Superior temporal gyrus (tissue), 1 donor: ENCODE measurements at regions not wholly inside any gene's neighbourhood (a gene's known extent, or its start where the extent isn't known, plus 50 kb on each side); places are given as distances from the start of the nearest gene placed in this dataset.

Source experiments
- DNase-seq: peaks from one replicate; pipeline ENCODE4 v3.0.0-alpha.2; 2016; ENCODE audit errors: extremely low spot score

DNA sequence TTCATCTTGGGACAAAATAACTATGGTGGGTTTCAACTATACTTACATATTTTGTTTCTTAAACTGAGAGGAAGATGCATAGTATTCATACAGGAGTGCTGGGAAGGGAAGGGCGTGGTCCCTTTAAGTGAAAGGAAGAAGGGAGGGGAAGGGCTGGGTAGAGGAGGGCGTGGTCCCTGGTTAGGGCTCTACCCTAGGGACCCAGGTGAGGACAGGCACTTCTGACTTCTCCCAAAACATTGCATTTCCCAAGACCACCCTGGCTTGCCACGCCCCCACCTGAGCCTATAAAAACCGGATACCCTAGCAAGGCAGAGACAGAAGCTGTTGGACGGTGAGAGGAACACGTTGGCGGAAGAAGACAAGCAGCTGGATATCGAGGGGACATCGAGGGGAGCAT, 157.6 kb upstream of the PLXNA4 start:
- no peak for DNase-seq

DNA sequence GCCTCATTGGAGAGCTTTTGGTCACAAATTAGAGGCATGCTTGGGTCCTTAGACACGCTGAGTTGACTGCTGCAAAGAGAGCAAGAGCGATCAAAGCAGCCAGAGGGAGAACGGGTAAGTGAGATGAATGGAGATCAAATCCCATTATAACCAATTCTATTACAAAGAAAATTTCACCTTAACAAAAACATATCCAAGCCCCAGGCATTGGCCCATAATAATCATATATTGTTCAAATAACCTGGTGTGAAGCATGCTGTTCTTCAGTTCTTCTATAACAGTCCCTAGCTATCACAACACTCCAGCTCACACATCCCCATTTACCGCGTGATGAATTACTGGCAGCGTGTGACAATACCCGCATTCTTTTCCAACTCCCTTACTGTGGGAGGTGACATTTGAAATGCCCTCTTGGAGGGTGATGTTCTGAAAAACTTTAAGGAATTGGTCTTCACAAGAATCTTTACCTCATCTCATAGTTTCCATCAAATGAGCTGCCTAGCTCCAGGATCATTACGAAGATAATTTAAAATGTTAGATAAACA, 156.1 kb upstream of the PLXNA4 start:
- no peak for DNase-seq

DNA sequence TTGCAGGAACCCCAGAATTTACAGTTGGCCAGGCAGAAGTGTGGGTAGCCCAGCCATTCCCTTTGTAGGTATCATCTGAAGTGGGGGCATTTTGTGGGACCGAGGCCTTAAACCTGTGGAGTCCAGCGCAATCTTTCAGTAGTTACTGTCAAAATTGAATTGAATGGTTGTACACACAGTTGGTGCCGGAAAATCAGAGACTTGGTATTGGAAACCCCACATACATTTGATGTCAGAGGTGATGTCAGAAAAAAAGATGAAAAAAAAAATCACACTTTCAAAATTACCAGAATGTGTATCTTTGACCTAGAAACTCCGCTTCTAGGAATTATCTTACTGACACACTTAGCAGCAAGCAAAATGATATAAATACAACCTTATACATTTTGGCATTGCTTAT, 153.8 kb upstream of the PLXNA4 start:
- no peak for DNase-seq

DNA sequence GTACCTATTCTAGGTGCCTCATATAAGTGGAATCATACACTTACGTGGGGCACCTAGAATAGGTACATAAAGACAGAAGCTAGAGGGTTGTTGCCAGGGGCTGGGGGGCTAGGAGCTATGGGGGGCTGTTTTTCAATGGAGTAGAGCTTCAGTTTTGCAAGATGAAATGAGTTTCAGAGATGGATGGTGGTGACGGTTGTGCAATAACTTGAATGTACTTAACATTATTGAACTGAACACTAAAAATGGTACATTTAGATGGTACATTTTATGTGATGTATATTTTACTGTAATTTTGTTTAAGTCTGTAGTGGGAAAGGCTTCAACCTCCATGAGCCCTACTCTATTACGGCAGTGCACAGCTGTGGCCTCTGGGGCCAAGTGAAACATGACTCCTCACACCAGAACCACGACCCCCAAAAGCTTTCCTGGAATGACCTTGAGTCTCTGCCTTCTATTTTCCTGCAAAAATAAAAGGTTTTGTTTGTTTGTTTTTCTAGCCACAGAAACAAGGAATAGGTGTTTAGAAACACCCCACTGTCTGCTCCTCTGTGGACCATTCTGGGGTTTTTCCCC, 147.3 kb upstream of the PLXNA4 start:
- no peak for DNase-seq

DNA sequence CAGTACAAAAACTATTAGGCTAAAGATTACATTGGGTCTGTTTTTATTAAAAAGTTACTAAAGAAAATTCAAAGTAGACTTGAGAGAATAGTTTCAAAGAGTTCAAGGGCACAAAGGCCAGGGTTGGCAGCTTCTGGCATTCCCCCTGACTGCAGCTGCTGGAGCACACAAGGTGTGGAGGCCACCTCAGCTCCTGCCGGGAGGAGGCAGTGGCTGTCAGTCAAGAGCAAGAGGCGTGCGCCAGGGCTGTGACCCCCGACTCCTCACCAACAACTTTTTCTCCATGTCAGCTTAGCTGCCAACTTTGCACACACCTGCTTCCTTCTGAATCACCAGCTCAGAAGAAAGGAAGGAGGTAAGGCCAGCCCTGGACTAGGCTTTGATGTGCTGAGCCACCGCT, 144.6 kb upstream of the PLXNA4 start:
- no peak for DNase-seq

DNA sequence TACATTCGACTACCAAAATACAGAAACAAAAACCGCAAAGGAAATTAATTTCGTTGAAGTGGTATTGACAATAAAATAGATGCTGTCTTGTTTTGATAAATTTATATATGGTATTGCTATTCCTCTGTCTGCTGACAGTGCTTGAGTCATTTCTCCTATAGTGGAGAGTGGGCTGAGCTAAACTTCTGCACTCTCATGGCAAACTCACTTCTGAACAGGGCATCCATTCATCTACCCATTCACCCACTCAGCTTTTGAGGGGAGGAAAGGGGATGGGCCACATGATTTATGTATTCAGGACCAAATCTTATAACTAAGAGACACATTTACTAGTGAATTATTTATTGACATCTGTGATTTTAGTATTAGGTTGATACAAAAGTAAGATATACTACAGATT, 137.6 kb upstream of the PLXNA4 start:
- no peak for DNase-seq

DNA sequence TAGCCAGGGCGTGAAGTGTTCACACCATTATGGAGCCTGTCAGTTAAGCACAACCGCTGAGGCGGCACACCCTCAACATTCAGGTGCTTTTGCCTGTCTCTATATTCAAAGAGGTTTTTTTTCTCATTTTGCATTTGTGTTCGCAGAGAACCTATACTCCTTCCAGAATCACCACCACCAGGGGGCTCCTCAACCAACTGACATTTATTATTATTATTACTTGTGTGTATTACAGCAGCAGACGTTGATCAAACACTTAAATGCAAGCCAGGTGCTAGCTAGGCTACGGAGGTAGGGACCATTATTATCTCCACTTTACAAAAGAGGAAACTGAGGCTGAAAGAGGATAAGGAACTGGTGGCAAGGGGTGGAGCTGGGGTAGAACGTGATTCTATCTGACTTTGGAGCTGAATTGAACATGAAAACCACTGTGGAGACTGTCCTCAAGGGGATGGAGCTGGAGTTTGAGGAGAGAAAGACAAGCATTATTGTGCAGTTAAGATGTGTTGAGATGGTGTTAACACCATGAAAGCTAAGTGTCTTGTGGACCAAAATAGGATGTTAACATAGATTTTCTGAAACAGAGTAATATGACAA, 133.8 kb upstream of the PLXNA4 start:
- peak; percentile 33 for DNase-seq

DNA sequence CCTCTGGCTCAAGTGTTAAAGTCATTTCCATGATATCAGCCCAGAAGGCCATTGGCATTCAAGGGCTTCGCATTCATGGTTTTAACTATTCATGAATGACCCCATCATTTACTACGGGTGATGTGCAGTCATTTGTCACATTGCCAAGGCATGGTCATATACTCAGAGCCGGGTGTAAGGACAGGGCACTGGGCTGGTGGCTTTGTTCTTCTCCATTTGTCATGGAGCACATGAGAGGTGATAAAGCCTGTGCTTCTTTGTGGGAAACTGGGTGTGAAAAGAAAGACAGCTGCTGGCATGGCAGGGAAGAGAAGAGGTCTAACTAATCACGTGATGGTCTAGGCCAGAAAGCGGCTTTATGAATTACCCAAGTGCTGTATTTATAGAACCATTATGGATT, 132.2 kb upstream of the PLXNA4 start:
- no peak for DNase-seq

DNA sequence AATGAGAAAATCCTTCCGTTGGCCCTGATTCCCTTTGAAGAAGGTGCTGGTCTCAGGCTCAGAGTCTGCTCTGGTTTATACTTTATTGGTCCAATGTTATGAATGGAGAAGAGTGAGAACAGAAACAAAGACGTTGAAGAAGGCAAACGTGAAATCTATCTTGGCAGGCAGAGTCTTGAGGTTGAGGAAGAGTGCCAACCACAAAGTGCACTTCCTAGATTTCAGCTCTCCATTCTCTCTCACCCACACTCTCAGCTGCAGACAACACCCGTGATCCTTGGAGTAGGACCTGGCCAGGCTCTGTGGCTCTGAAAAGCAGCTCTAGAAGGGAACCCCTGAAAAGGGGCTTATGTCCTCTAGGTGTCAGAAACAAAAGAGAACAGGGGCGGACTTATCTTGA, 128.9 kb upstream of the PLXNA4 start:
- DNase-seq = peak; percentile 21

DNA sequence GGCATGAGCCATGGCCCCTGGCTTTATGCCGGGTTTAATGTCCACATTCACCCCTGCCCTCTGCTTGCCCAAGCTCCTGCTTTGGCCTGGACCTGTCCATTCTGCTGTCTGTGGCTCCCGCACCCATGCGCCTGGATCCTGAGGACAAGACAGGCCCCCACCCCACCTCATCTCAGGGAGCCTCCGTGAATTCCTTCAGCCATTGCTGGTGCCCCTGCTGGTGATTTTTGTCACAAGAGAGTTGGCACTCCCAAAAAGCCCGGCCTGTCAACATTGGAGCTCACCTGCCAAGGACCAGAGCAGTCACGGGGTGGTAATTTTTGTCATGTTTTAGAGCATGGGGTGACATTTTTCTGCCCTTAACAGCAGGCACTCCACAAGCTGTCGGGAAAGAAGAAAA, 127.5 kb upstream of the PLXNA4 start:
- DNase-seq = no peak

DNA sequence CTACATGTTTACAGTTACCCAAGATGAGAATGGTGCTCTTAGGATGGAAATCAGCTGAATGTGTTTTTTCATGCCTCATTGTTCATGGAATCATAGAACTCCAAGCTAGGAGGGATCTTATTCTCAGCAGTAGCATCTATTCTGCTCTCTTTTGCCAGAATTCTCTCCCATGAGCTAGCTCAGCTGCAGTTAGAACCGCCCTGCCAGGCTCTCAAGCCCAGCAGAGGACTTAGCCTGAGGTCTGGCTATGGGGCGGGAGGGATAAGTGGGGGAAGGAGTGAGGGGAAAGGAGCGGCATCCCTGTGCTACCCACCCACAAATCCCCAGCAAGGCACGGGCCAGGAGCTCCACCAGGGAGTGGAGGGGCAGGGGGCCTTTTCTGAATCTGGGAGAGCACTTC, 120.7 kb upstream of the PLXNA4 start:
- DNase-seq = no peak

DNA sequence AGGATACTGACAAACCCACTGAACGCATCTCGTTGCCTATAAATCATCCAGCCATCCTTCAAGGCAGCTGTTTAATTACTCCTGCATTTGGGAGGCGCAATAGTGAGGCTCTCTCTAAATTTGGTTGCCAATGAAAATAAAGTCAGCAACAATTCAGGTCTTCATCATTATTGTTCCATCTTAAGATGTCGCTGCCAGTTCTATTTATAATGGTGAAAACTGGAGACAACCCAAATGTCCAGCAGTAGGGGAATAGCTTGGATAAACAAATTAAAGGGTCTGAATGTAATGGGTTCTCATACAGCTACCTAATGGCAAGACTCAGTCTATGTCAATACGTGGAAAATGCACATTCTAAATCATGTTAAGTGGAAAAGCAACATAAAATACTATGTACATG, 120.1 kb upstream of the PLXNA4 start:
- no peak for DNase-seq

DNA sequence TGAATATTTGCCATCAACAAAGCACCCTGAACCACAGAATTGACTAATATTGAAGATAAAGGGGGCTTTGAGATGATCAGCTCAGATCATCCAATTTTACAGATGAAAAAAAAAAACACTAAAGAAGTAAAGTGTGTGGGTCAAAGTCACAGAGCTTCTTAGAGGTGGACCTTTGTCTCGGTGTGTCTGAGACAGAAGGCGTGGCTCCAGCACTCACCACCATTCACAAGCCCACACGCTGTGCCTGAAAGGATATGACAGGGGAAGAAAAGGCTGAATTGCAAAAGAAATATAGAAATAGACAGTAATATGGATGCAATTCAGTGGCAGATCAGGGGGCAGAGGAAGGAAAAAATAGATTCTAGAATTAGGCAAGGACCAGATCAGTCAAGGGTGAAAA, 114.9 kb upstream of the PLXNA4 start:
- no peak for DNase-seq

DNA sequence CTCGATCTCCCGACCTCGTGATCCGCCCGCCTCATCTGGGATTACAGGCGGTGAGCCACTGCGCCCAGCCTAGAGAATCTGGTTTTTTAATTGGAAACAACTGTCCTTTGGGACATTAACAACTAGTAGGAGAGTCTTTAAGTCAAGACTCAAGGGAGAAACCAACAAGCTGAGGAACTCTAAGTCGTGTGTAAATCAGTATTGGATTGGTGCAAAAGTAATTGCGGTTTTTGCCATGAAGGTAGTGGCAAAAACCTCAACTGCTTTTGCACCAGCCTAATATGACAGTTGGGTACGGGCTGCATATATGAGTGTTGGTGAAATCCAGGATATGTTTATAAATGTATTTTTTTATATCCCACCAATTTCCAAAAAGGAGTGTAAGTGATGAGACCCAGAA, 113.9 kb upstream of the PLXNA4 start:
- DNase-seq = no peak

DNA sequence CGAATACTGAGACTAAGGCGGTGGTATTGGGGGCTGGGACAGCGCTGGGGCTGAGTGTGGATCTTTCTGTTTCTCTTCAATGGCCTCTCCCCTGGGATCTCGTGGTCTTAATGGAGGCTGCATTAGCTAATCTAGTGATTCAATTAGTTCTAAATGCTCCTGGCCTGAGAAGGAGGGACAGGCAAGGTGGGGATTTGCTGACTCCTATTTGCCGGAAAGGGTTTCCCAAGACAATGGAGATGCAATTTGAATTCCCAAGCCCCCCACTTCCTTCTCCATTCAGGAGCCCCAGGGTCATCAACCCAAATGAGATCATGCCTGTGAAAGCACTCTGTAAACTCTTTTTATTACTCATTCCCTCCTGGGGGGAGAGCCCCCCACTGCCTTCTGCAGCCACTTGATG, 111.7 kb upstream of the PLXNA4 start:
- DNase-seq = no peak

DNA sequence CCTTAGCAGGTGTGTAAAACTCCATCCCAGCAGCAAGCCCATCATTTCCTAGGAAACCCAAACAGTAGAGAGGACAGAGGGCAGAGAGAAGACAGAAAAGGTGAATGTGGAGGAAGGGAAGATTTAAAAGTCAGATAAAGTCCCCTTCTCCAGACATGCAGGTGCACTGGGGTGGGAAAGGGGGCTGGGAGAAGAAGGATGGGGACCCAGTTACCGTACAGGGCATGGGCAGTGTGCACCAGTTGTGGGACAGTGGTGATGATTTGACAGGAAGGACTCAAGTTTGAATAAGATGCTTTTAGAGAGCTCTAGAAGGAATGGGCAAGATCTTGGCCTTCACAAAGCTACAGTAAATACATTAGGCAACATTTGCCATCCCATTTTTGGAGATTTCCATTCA, 110.7 kb upstream of the PLXNA4 start:
- no peak for DNase-seq

DNA sequence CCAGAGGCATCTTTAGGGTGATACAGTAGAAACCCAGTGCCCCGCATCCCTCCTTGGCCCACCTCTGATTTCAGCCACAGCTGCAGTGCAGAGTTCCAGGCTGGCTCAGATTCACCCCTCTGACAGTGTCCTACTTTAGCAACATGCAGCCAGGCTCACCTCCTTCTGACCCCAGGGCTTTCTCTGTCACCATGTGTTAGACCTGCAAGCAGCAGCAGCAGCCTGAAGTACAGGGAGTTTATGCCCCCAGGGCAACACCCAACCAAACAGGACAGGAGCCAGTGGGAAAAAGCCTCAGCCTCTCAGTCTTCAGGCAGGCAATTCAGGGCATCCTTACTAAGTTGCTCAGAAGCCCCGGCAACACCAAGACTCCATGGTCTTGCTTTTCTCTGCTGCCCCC, 109.0 kb upstream of the PLXNA4 start:
- DNase-seq = no peak

DNA sequence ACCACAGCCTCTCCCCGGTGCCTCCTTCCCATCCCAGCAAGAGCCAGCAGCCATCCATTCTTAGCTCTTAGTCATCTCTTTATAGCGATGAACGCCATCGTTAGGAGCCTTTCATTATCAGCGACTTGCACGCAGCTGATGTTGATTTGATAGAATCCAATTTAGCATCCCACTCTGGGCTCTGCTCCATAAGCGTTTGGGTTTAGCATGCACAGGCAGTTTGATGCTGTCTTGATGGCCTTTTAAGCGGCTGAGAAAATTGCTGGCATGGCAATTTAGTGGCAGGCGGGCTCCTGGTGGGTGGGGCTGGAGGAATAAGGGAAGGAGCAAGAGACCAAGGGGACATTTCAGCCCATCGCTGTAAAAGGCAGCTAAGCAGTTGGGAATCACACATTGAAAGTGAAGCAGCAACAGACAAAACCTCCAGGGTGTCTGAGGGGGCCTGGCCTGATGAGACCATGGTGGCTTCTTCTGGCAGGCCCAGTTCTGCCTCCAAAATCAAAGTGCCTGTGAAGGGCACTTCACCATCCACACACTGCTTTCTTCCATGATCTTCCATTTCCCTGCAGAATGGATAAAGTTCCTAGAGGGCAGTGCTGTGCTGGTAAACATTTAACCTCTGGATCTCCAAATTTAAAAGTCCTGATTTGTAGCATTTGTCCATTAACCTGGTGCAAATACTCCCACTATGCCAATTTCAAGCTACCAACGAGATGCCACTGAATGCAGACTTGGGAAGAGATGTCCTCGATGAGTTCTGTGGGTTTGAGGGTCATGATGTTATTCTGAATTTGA, 107.8 kb upstream of the PLXNA4 start:
- no peak for DNase-seq

DNA sequence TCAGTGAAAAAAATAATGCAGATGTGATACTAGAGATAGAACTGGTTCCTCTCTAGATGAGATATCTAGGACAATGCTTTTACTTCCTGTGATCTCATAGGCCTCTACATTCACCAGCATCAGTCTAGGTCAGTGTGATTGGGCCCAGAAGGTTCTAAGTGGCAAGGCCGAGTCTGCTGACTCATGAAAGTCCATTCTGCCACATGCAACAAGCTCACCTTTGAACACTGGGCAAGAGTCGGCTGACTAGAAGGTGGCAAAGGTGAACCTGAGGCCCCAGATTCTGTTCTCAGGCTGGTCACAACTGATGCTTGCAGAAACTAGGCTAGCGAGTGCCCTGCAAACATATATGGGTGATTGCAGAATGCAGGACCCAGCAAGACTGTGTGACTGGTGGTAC, 105.7 kb upstream of the PLXNA4 start:
- no peak for DNase-seq

DNA sequence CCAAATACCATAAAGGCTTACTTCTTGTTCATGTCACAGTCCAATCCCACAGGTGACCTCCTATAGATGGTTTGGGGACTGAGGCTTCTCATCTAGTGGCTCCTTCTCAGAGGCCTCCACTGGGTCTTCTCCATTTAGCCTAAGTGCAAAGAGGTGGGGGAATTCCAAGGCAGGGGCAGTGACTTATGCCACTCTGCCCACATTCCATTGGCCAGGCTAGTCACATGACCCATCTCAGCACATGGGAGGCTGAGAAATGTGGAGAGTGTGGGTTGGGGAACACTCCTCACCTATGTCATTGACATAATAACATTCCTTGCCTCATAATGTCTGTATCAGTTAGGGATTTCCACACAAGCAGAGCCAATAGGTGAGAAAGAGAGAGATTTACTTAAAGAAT, 104.3 kb upstream of the PLXNA4 start:
- DNase-seq = no peak

DNA sequence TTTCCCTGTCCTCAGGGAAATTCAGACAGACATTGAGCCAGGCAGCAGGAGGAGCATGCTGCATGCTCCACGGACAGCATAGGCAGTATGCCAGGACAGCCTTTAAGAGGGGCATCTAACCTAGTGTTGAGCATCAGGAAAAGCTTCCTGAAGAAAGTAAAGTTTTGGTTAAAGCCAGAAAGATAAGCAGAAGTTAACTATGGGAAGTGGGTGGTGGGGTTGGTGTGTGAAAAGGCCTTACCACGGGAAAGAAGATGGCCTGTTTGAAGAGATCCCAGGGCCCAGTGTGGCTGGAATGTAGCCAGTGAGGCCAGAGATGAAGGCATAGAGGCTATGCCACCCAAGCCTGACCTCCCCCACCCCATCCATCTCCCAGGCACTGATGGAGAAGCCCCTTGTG, 102.4 kb upstream of the PLXNA4 start:
- no peak for DNase-seq

DNA sequence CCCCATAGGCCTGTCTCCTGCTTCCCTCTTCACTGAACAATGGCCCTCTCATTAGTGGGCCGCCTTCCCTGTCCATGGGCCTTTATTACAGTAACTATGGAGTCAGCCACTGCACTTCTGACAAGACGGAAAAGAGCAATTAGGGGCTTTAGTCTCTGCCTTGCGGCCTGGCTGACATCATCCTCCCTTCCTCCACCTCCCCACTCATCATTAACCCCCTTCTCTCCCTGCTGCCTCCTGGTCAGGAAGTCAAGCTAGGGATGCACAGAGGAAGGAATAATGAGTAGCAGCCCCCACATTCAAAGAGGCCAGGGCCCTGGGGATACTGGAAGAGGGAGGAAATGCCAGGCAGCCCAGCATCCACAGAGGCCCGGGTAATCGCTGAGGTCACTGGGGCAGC, 101.6 kb upstream of the PLXNA4 start:
- DNase-seq = no peak
